H1 (cell line): ENCODE measurements at regions not wholly inside any gene's neighbourhood (a gene's known extent, or its start where the extent isn't known, plus 50 kb on each side); places are given as distances from the start of the nearest gene placed in this dataset.

Experiments used
- BRCA1 ChIP-seq: IDR thresholded peaks from 2 replicates; pipeline ENCODE4 v1.6.1; 2012; ENCODE audit warnings: low read depth, low read length, improper control_type of control experiment
- CBX8 ChIP-seq: fragments of 300-800, 300-1000 bp; sonication (generic); IDR thresholded peaks from 2 replicates; pipeline ENCODE4 v1.7.1; 2016; ENCODE audit warnings: low read depth, low read length, borderline replicate concordance
- CHD2 ChIP-seq: IDR thresholded peaks from 2 replicates; pipeline ENCODE4 v1.6.1; 2012; ENCODE audit warnings: low read length, improper control_type of control experiment
- CTBP2 ChIP-seq: IDR thresholded peaks from 2 replicates; pipeline ENCODE4 v1.7.0; 2011; ENCODE audit warnings: borderline replicate concordance, mild to moderate bottlenecking, moderate library complexity, mixed read lengths, low read length; ENCODE audit not compliant: insufficient read depth, insufficient read length
- HDAC6 ChIP-seq: IDR thresholded peaks from one replicate; pipeline ENCODE4 v1.7.1; 2012; ENCODE audit warnings: low read depth, mild to moderate bottlenecking, inconsistent platforms, low read length, moderate library complexity
- KDM5A ChIP-seq: fragments of 200-600 bp; IDR thresholded peaks from 2 replicates; pipeline ENCODE4 v1.7.1; 2012; ENCODE audit warnings: mild to moderate bottlenecking, low read length, inconsistent platforms, mixed read lengths
- NRF1 ChIP-seq: IDR thresholded peaks from 2 replicates; pipeline ENCODE4 v1.6.1; 2011; ENCODE audit warnings: mild to moderate bottlenecking, low read depth, low read length, improper control_type of control experiment
- POLR2AphosphoS5 ChIP-seq: IDR thresholded peaks from 2 replicates; pipeline ENCODE4 v1.6.1; 2011; ENCODE audit warnings: low read depth, low read length
- RXRA ChIP-seq: IDR thresholded peaks from 2 replicates; pipeline ENCODE4 v1.6.1; 2011; ENCODE audit warnings: low read depth, mild to moderate bottlenecking, low read length, moderate library complexity; ENCODE audit not compliant: insufficient read depth
- TBP ChIP-seq: IDR thresholded peaks from 2 replicates; pipeline ENCODE4 v1.6.1; 2011; ENCODE audit warnings: low read depth, low read length, improper control_type of control experiment
- ZNF274 ChIP-seq: IDR thresholded peaks from 2 replicates; pipeline ENCODE4 v1.7.0; 2012; ENCODE audit warnings: low read length, borderline replicate concordance; ENCODE audit errors: extremely low read depth
- TF ChIP-seq, protein P1 (sequence below): IDR thresholded peaks from 2 replicates; pipeline ENCODE4 v1.6.1; 2012; ENCODE audit warnings: inconsistent platforms
- TF ChIP-seq, protein P2 (sequence below): IDR thresholded peaks from 2 replicates; pipeline ENCODE4 v1.6.1; 2012; ENCODE audit warnings: inconsistent platforms
- TF ChIP-seq, protein P3 (sequence below): IDR thresholded peaks from 2 replicates; pipeline ENCODE4 v1.6.1; 2011; ENCODE audit warnings: low read length, improper control_type of control experiment

DNA sequence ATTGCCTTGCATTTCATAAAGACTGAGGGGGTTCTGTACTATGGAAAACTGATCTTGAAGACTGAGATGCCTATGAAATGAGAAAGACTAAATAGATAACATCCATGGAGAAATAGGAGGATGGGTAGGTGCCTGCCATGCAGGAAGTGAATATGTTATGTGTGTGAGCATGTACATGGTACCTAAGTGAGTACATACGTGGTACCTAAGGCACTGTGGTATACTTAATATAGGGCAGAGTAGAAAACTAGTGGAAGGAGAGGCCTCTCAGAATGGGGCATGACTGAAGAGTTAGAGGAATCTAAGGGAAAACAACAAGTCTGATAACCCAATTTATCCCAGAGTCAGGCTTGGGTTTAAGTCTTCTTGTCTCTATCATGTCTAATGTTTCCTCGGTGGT, 161.8 kb upstream of the DCN start (continued):
- no peak for TF ChIP-seq CTBP2
- TF ChIP-seq BRCA1 = no peak
- no peak for TF ChIP-seq TBP
- TF ChIP-seq RXRA = no peak
- TF ChIP-seq ZNF274 = no peak
- TF ChIP-seq CHD2 = no peak
- TF ChIP-seq NRF1 = no peak
- TF ChIP-seq KDM5A = no peak
- TF ChIP-seq, protein P1, sequence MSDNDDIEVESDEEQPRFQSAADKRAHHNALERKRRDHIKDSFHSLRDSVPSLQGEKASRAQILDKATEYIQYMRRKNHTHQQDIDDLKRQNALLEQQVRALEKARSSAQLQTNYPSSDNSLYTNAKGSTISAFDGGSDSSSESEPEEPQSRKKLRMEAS = no peak
- TF ChIP-seq, protein P2, sequence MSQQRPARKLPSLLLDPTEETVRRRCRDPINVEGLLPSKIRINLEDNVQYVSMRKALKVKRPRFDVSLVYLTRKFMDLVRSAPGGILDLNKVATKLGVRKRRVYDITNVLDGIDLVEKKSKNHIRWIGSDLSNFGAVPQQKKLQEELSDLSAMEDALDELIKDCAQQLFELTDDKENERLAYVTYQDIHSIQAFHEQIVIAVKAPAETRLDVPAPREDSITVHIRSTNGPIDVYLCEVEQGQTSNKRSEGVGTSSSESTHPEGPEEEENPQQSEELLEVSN = no peak
- TF ChIP-seq CBX8 = no peak
- TF ChIP-seq, protein P3, sequence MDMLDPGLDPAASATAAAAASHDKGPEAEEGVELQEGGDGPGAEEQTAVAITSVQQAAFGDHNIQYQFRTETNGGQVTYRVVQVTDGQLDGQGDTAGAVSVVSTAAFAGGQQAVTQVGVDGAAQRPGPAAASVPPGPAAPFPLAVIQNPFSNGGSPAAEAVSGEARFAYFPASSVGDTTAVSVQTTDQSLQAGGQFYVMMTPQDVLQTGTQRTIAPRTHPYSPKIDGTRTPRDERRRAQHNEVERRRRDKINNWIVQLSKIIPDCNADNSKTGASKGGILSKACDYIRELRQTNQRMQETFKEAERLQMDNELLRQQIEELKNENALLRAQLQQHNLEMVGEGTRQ = no peak
- no peak for TF ChIP-seq POLR2AphosphoS5
- TF ChIP-seq HDAC6 = no peak
